Esophagus squamous epithelium (tissue), 4 donors: ENCODE measurements at regions not wholly inside any gene's neighbourhood (a gene's known extent, or its start where the extent isn't known, plus 50 kb on each side); places are given as distances from the start of the nearest gene placed in this dataset.

Experiments
- POLR2A ChIP-seq, 4 donors: fragments of 450-650 bp; IDR thresholded peaks; one replicate each; pipeline ENCODE4 v1.6.1; 2017; ENCODE audit warnings: antibody characterized with exemption in 4 of 4, mild to moderate bottlenecking in 4 of 4, moderate library complexity in 3 of 4
- TF ChIP-seq, protein P1 (sequence below), 6 experiments: fragments of 450-650 bp in 4 of 6; fragments of 200-600 bp in 2 of 6; sonication (generic) in 2 of 6; IDR thresholded peaks; one replicate each; pipeline ENCODE4 v1.5.1; 2016 to 2019; ENCODE audit warnings: antibody characterized with exemption in 6 of 6, mild to moderate bottlenecking in 4 of 6, moderate library complexity in 4 of 6

DNA sequence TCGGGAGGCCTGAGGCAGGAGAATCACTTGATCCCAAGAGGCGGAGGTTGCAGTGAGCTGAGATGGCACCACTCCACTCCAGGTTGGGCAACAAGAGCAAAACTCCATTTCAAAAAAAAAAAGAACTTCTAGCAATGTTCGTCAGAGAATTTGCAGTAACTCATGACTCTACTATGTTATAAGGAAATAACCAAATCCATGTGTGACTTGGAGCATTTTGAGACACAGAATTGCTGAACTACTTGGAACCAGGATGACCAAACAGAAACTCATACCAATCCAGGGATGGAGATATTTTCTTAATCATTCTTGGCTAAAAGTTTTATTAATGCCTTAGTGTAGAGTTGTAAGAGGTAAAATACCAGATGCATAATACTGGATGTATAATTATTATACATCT lies 99.9 kb upstream of the BNC2 start:
- TF ChIP-seq, protein P1, sequence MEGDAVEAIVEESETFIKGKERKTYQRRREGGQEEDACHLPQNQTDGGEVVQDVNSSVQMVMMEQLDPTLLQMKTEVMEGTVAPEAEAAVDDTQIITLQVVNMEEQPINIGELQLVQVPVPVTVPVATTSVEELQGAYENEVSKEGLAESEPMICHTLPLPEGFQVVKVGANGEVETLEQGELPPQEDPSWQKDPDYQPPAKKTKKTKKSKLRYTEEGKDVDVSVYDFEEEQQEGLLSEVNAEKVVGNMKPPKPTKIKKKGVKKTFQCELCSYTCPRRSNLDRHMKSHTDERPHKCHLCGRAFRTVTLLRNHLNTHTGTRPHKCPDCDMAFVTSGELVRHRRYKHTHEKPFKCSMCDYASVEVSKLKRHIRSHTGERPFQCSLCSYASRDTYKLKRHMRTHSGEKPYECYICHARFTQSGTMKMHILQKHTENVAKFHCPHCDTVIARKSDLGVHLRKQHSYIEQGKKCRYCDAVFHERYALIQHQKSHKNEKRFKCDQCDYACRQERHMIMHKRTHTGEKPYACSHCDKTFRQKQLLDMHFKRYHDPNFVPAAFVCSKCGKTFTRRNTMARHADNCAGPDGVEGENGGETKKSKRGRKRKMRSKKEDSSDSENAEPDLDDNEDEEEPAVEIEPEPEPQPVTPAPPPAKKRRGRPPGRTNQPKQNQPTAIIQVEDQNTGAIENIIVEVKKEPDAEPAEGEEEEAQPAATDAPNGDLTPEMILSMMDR (IDR thresholded peaks at IDR 0.05) = no peak
- no peak for TF ChIP-seq POLR2A (IDR thresholded peaks at IDR 0.05)
